Loucy (cell line): ENCODE measurements at regions not wholly inside any gene's neighbourhood (a gene's known extent, or its start where the extent isn't known, plus 50 kb on each side); places are given as distances from the start of the nearest gene placed in this dataset.
"Not testable (repeated sequence)": the region's sequence is repeated elsewhere in the genome, so short reads cannot be mapped to it uniquely, and the experiment has no call there.

Experiments used
- H2AFZ ChIP-seq: fragments of 200-600 bp; sonication (generic); 2 replicates; pipeline ENCODE4 v1.6.0; 2016; ENCODE audit warnings: antibody characterized with exemption, mild to moderate bottlenecking, low read length, moderate library complexity
- H3F3A ChIP-seq: fragments of 200-600 bp; 2 replicates; pipeline ENCODE4 v1.6.0; 2016; ENCODE audit warnings: antibody characterized with exemption, low read depth, mild to moderate bottlenecking
- H3K27me3 ChIP-seq: fragments of 200-600 bp; sonication (generic); 2 replicates; pipeline ENCODE4 v1.6.1; 2014; ENCODE audit warnings: low read length, mild to moderate bottlenecking; ENCODE audit not compliant: insufficient read depth, poor library complexity, severe bottlenecking
- H3K36me3 ChIP-seq: fragments of 200-600 bp; sonication (generic); 2 replicates; pipeline ENCODE4 v1.6.1; 2016; ENCODE audit warnings: low read length; ENCODE audit not compliant: insufficient read depth
- H3K4me1 ChIP-seq: fragments of 200-600 bp; sonication (generic); 2 replicates; pipeline ENCODE4 v1.5.1; 2014; ENCODE audit warnings: low read length, mild to moderate bottlenecking; ENCODE audit not compliant: insufficient read depth, poor library complexity, severe bottlenecking
- H3K4me2 ChIP-seq: fragments of 200-600 bp; sonication (generic); 2 replicates; pipeline ENCODE4 v1.6.0; 2014; ENCODE audit warnings: antibody characterized with exemption, low read length, low read depth, mild to moderate bottlenecking; ENCODE audit not compliant: poor library complexity, severe bottlenecking
- H3K4me3 ChIP-seq: fragments of 200-600 bp; sonication (generic); 2 replicates; pipeline ENCODE4 v1.5.1; 2014; ENCODE audit warnings: low read length, mild to moderate bottlenecking, mixed read lengths; ENCODE audit not compliant: poor library complexity, severe bottlenecking
- H3K79me2 ChIP-seq: fragments of 200-600 bp; sonication (generic); 2 replicates; pipeline ENCODE4 v1.6.1; 2014; ENCODE audit warnings: low read length; ENCODE audit not compliant: insufficient read depth
- H3K9ac ChIP-seq: fragments of 200-600 bp; sonication (generic); 2 replicates; pipeline ENCODE4 v1.6.0; 2014; ENCODE audit warnings: mild to moderate bottlenecking, low read depth, low read length, moderate library complexity; ENCODE audit not compliant: poor library complexity, severe bottlenecking
- H3K9me2 ChIP-seq: fragments of 200-600 bp; sonication (generic); replicated peaks from 2 replicates; pipeline ENCODE4 v1.6.1; 2016; ENCODE audit warnings: low read depth, low read length, mixed read lengths
- H3K9me3 ChIP-seq: fragments of 200-600 bp; sonication (generic); 2 replicates; pipeline ENCODE4 v1.6.1; 2014; ENCODE audit warnings: mild to moderate bottlenecking, antibody characterized with exemption, low read length, low read depth; ENCODE audit not compliant: insufficient read depth
- H4K20me1 ChIP-seq: fragments of 200-600 bp; sonication (generic); 2 replicates; pipeline ENCODE4 v1.6.0; 2014; ENCODE audit warnings: antibody characterized with exemption, low read length, mild to moderate bottlenecking; ENCODE audit not compliant: insufficient read depth, poor library complexity, severe bottlenecking
- EZH2phosphoT487 ChIP-seq: fragments of 200-600 bp; IDR thresholded peaks from 2 replicates; pipeline ENCODE4 v1.6.1; 2018; ENCODE audit warnings: antibody characterized with exemption, mild to moderate bottlenecking, moderate library complexity, borderline replicate concordance
- TF ChIP-seq, protein P1 (sequence below): fragments of 200-600 bp; sonication (generic); conservative IDR thresholded peaks from 2 replicates; pipeline ENCODE4 v1.5.1; 2014; ENCODE audit warnings: mild to moderate bottlenecking, antibody characterized with exemption, low read length

DNA sequence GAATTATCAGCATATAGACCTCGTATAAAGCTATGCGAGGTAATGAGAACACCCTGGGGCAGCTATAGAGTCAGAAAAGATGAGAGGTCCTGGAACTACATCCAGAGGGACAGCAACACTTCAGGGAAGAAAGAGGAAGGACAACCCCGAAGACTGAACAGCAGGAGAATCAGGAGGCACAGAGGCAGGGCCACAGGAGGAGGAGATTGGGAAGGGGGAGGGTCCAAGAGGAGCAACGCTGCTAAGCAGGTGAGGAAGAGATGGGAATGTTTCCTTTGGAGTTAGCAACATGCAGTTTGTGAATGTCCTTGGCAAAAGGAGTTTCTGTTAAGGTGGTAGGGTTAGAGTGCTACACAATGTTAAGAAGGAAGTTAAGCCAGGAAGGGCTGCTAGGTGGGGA lies 79.5 kb upstream of the OLIG3 start:
- TF ChIP-seq, protein P1, sequence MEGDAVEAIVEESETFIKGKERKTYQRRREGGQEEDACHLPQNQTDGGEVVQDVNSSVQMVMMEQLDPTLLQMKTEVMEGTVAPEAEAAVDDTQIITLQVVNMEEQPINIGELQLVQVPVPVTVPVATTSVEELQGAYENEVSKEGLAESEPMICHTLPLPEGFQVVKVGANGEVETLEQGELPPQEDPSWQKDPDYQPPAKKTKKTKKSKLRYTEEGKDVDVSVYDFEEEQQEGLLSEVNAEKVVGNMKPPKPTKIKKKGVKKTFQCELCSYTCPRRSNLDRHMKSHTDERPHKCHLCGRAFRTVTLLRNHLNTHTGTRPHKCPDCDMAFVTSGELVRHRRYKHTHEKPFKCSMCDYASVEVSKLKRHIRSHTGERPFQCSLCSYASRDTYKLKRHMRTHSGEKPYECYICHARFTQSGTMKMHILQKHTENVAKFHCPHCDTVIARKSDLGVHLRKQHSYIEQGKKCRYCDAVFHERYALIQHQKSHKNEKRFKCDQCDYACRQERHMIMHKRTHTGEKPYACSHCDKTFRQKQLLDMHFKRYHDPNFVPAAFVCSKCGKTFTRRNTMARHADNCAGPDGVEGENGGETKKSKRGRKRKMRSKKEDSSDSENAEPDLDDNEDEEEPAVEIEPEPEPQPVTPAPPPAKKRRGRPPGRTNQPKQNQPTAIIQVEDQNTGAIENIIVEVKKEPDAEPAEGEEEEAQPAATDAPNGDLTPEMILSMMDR = no peak
- Histone ChIP-seq H3K4me3 (no peak overlapping the region), H3K9me3 (no peaks in the 10 kb centered on the region), H3K9ac (no peak overlapping the region), H3K27me3 (no peaks in the 10 kb centered on the region), H3K36me3 (no peaks in the 10 kb centered on the region), H3K4me2 (no peak overlapping the region), H3K9me2 (no peaks in the 10 kb centered on the region), H3K79me2 (no peaks in the 10 kb centered on the region), H4K20me1 (no peaks in the 10 kb centered on the region), H3F3A (no peaks in the 10 kb centered on the region), H2AFZ (no peak overlapping the region), H3K4me1 (peaks cover 2% of the 10 kb centered on the region)

DNA sequence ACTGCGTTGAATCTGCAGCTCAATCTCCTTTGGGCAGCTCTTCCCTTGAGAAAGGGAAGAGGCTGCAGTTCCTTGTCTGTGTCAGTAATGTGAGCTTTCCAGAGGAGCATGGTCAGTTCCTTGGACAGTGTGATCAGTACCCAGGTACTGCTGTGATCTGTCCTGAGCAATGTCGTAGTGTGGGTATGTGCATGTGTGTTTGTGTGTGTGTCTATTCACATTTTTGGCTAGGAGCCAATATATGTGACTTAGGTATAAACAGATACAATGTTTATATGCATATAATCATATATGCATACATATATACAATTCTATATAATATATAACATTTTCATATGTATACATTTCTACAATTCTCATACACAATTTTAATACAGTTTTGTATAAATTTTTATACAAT lies 85.4 kb upstream of the OLIG3 start:
- H3K4me1 ChIP-seq = no peaks in the 10 kb centered on the region
- H2AFZ ChIP-seq = no peak overlapping the region
- no peak overlapping the region for H3K9ac ChIP-seq
- no peaks in the 10 kb centered on the region for H3K9me2 ChIP-seq
- H3K4me3 ChIP-seq = no peak overlapping the region
- TF ChIP-seq, protein P1 = no peak
- TF ChIP-seq EZH2phosphoT487 = no peak
- no peaks in the 10 kb centered on the region for H3K79me2 ChIP-seq
- no peaks in the 10 kb centered on the region for H3K9me3 ChIP-seq
- no peaks in the 10 kb centered on the region for H3K36me3 ChIP-seq
- no peaks in the 10 kb centered on the region for H3F3A ChIP-seq
- H4K20me1 ChIP-seq = no peaks in the 10 kb centered on the region
- H3K27me3 ChIP-seq = no peaks in the 10 kb centered on the region
- no peak overlapping the region for H3K4me2 ChIP-seq

DNA sequence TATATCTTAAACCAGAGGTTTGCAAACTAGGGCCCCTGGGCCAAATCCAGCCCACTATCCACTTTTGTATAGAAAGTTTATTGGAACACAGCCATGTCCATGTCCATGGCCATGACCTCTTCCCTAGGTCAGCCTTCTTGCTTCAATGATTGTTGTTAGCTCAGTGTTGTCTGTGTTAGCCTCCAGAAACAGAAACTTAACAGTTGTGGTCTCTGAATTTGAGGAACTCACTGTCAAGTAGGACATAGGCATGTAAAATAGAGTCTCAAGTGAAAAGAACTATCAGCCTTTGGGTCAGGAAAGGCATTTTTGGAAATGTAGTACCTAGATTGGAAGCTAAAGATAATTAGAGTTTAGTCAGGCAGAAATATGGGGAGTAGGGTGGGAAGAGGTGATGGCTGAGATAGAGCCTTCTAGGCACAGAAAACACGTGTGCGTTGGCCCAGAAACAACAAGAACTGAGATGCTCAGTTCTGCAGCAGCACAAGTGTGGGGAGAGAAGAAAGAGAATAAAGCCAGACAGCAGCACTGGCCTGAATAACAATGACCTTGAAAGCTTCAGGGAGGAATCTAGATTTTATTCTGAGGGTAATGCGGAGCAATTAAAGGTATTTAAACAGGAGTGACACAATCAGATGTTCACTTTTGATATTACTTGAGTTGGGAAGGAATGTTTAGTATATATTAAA lies 87.0 kb upstream of the OLIG3 start:
- TF ChIP-seq, protein P1 = no peak
- no peaks in the 10 kb centered on the region for H3K9me3 ChIP-seq

DNA sequence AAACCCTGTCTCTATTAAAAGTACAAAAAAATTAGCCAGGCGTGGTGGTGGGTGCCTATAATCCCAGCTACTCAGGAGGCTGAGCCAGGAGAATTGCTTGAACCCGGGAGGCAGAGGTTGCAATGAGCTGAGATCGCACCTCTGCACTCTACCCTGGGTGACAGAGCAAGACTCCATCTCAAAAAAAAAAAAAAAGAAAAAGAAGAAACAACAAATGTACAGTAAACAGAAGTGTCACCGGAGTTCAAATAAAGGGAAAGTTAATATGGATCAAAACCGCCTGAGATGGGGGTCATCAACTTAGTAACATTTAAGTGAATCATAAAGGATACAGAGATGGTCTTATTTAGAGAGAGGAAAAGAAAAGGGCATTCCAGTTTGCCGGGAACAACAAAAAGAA lies 89.3 kb upstream of the OLIG3 start:
- H3K4me1 ChIP-seq, H3K36me3 ChIP-seq, H2AFZ ChIP-seq, H3K9me3 ChIP-seq, H4K20me1 ChIP-seq, H3K27me3 ChIP-seq, H3K9ac ChIP-seq, H3F3A ChIP-seq, H3K4me2 ChIP-seq, H3K4me3 ChIP-seq, H3K79me2 ChIP-seq, H3K9me2 ChIP-seq: not testable (repeated sequence)

More for the DNA sequence above, 87.0 kb upstream of the OLIG3 start:
- Histone ChIP-seq H3F3A (no peaks in the 10 kb centered on the region), H4K20me1 (no peaks in the 10 kb centered on the region), H2AFZ (no peak overlapping the region), H3K4me3 (no peak overlapping the region), H3K27me3 (no peaks in the 10 kb centered on the region), H3K36me3 (no peaks in the 10 kb centered on the region), H3K79me2 (no peaks in the 10 kb centered on the region), H3K4me1 (no peaks in the 10 kb centered on the region), H3K4me2 (no peak overlapping the region), H3K9me2 (no peaks in the 10 kb centered on the region), H3K9ac (no peak overlapping the region)
